SK-N-SH treated with all-trans-retinoic acid at 6 μM for 48 hours (cell line): ENCODE measurements at regions not wholly inside any gene's neighbourhood (a gene's known extent, or its start where the extent isn't known, plus 50 kb on each side); places are given as distances from the start of the nearest gene placed in this dataset.
"Not testable (repeated sequence)": the region's sequence is repeated elsewhere in the genome, so short reads cannot be mapped to it uniquely, and the experiment has no call there.

ENCODE experiments used
- ATAC-seq: fragments of 200-7000 bp; cut with Tn5 transposase; 3 replicates; pipeline ENCODE4 v1.9.1; 2020; ENCODE audit warnings: mild to moderate bottlenecking, moderate library complexity
- ARNTL ChIP-seq: fragments of 450-650 bp; formaldehyde crosslinking; IDR thresholded peaks from 2 replicates; pipeline ENCODE4 v1.5.0; 2020; ENCODE audit warnings: low read depth, mild to moderate bottlenecking, moderate library complexity, borderline replicate concordance
- BACH2 ChIP-seq: fragments of 250-450 bp; sonication (Bioruptor Pico); IDR thresholded peaks from 2 replicates; pipeline ENCODE4 v1.9.0; 2021; ENCODE audit warnings: mild to moderate bottlenecking, borderline replicate concordance
- CSDC2 ChIP-seq: fragments of 250-450 bp; sonication (Bioruptor Pico); IDR thresholded peaks from 2 replicates; pipeline ENCODE4 v1.5.0; 2020; ENCODE audit warnings: mild to moderate bottlenecking, moderate library complexity
- ESRRG ChIP-seq: fragments of 250-450 bp; sonication (Bioruptor Pico); IDR thresholded peaks from 2 replicates; pipeline ENCODE4 v1.6.1; 2021; ENCODE audit warnings: mild to moderate bottlenecking
- GLIS3 ChIP-seq: fragments of 250-450 bp; sonication (Bioruptor Pico); IDR thresholded peaks from 2 replicates; pipeline ENCODE4 v1.5.0; 2020; ENCODE audit warnings: mild to moderate bottlenecking, moderate library complexity
- ISL1 ChIP-seq: fragments of 250-450 bp; sonication (Bioruptor Pico); IDR thresholded peaks from 2 replicates; pipeline ENCODE4 v2.1.2; 2022; ENCODE audit warnings: mild to moderate bottlenecking, moderate library complexity
- OSR1 ChIP-seq: fragments of 250-450 bp; sonication (Bioruptor Pico); IDR thresholded peaks from 2 replicates; pipeline ENCODE4 v1.8.0; 2022; ENCODE audit warnings: moderate library complexity, mild to moderate bottlenecking, inconsistent platforms
- PATZ1 ChIP-seq: fragments of 250-450 bp; sonication (Bioruptor Pico); IDR thresholded peaks from 2 replicates; pipeline ENCODE4 v1.8.0; 2020; ENCODE audit warnings: mild to moderate bottlenecking, moderate library complexity, borderline replicate concordance
- POU6F1 ChIP-seq: fragments of 250-450 bp; sonication (Bioruptor Pico); IDR thresholded peaks from 2 replicates; pipeline ENCODE4 v1.8.0; 2021; ENCODE audit warnings: low read depth, mild to moderate bottlenecking, moderate library complexity, borderline replicate concordance
- PPARA ChIP-seq: fragments of 250-450 bp; sonication (Bioruptor Pico); IDR thresholded peaks from 2 replicates; pipeline ENCODE4 v1.5.0; 2020; ENCODE audit warnings: mild to moderate bottlenecking, borderline replicate concordance
- RARB ChIP-seq: fragments of 250-450 bp; sonication (Bioruptor Pico); IDR thresholded peaks from 2 replicates; pipeline ENCODE4 v1.8.0; 2021; ENCODE audit warnings: mild to moderate bottlenecking, moderate library complexity
- SNAI2 ChIP-seq: fragments of 250-450 bp; sonication (Bioruptor Pico); IDR thresholded peaks from 2 replicates; pipeline ENCODE4 v1.5.0; 2020; ENCODE audit warnings: mild to moderate bottlenecking, moderate library complexity
- TCF4 ChIP-seq: fragments of 250-450 bp; sonication (Bioruptor Pico); IDR thresholded peaks from 2 replicates; pipeline ENCODE4 v1.8.0; 2021; ENCODE audit warnings: mild to moderate bottlenecking, moderate library complexity, borderline replicate concordance
- TOX ChIP-seq: fragments of 250-450 bp; sonication (Bioruptor Pico); IDR thresholded peaks from 2 replicates; pipeline ENCODE4 v1.8.0; 2021; ENCODE audit warnings: mild to moderate bottlenecking, moderate library complexity, borderline replicate concordance
- TSHZ2 ChIP-seq: fragments of 250-450 bp; sonication (Bioruptor Pico); IDR thresholded peaks from 2 replicates; pipeline ENCODE4 v1.5.0; 2020; ENCODE audit warnings: mild to moderate bottlenecking, moderate library complexity
- ZFP30 ChIP-seq: fragments of 450-650 bp; formaldehyde crosslinking; IDR thresholded peaks from 2 replicates; pipeline ENCODE4 v1.5.0; 2022; ENCODE audit warnings: mild to moderate bottlenecking, moderate library complexity
- ZNF565 ChIP-seq: fragments of 450-650 bp; formaldehyde crosslinking; conservative IDR thresholded peaks from 2 replicates; pipeline ENCODE4 v1.5.0; 2020; ENCODE audit warnings: low read depth, mild to moderate bottlenecking, moderate library complexity
- ZNF70 ChIP-seq: fragments of 450-650 bp; formaldehyde crosslinking; IDR thresholded peaks from 2 replicates; pipeline ENCODE4 v1.5.0; 2020; ENCODE audit warnings: mild to moderate bottlenecking, moderate library complexity
- ZNF8 ChIP-seq: fragments of 450-650 bp; formaldehyde crosslinking; IDR thresholded peaks from 2 replicates; pipeline ENCODE4 v1.5.0; 2020; ENCODE audit warnings: mild to moderate bottlenecking, moderate library complexity
- TF ChIP-seq, protein P1 (sequence below): fragments of 250-450 bp; sonication (Bioruptor Pico); IDR thresholded peaks from 2 replicates; pipeline ENCODE4 v1.5.1; 2020; ENCODE audit warnings: low read depth, mild to moderate bottlenecking, moderate library complexity
- TF ChIP-seq, protein P2 (sequence below): fragments of 250-450 bp; sonication (Bioruptor Pico); IDR thresholded peaks from 2 replicates; pipeline ENCODE4 v1.5.1; 2021; ENCODE audit warnings: mild to moderate bottlenecking, moderate library complexity

- no peak for TF ChIP-seq SNAI2 (CRISPR knock-in tag)
- no peak for TF ChIP-seq RARB (CRISPR knock-in tag)
- no peak for TF ChIP-seq ZNF565 (CRISPR knock-in tag)
- TF ChIP-seq ZNF70 (CRISPR knock-in tag), result no peak
- no peak for TF ChIP-seq TSHZ2 (CRISPR knock-in tag)
- TF ChIP-seq, protein P1, sequence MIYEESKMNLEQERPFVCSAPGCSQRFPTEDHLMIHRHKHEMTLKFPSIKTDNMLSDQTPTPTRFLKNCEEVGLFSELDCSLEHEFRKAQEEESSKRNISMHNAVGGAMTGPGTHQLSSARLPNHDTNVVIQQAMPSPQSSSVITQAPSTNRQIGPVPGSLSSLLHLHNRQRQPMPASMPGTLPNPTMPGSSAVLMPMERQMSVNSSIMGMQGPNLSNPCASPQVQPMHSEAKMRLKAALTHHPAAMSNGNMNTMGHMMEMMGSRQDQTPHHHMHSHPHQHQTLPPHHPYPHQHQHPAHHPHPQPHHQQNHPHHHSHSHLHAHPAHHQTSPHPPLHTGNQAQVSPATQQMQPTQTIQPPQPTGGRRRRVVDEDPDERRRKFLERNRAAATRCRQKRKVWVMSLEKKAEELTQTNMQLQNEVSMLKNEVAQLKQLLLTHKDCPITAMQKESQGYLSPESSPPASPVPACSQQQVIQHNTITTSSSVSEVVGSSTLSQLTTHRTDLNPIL (CRISPR knock-in tag), result no peak
- no peak for TF ChIP-seq CSDC2
- TF ChIP-seq ISL1 (CRISPR knock-in tag), result no peak
- ATAC-seq, result no peak
Measured at GRCh38 chr5:92633176-92633575, 947.8 kb downstream of the NR2F1-AS1 start.

GRCh38 chr5:92631237-92631701 is 949.8 kb downstream of the NR2F1-AS1 start:
- not testable (repeated sequence) for ATAC-seq

GRCh38 chr5:92629574-92629973 is 951.4 kb downstream of the NR2F1-AS1 start:
- no peak for ATAC-seq
- TF ChIP-seq CSDC2 (no peak), PATZ1 (CRISPR knock-in tag) (no peak), ISL1 (CRISPR knock-in tag) (no peak), ZNF8 (no peak), GLIS3 (no peak), ZNF70 (CRISPR knock-in tag) (no peak), SNAI2 (CRISPR knock-in tag) (no peak)
- TF ChIP-seq, protein P1 (CRISPR knock-in tag), result no peak

GRCh38 chr5:92629000-92629399 is 952.0 kb downstream of the NR2F1-AS1 start:
- no peak for ATAC-seq
- TF ChIP-seq PPARA (no peak), BACH2 (no peak), SNAI2 (CRISPR knock-in tag) (no peak), TCF4 (no peak)

- TF ChIP-seq TOX (CRISPR knock-in tag) (no peak), BACH2 (no peak), ISL1 (CRISPR knock-in tag) (no peak), OSR1 (no peak), TSHZ2 (CRISPR knock-in tag) (no peak), ESRRG (CRISPR knock-in tag) (no peak), PPARA (no peak), ARNTL (CRISPR knock-in tag) (no peak), ZFP30 (no peak), POU6F1 (CRISPR knock-in tag) (no peak)
- TF ChIP-seq, protein P2, sequence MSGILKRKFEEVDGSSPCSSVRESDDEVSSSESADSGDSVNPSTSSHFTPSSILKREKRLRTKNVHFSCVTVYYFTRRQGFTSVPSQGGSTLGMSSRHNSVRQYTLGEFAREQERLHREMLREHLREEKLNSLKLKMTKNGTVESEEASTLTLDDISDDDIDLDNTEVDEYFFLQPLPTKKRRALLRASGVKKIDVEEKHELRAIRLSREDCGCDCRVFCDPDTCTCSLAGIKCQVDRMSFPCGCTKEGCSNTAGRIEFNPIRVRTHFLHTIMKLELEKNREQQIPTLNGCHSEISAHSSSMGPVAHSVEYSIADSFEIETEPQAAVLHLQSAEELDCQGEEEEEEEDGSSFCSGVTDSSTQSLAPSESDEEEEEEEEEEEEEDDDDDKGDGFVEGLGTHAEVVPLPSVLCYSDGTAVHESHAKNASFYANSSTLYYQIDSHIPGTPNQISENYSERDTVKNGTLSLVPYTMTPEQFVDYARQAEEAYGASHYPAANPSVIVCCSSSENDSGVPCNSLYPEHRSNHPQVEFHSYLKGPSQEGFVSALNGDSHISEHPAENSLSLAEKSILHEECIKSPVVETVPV, result no peak
- no peak for ATAC-seq
Measured at GRCh38 chr5:92627186-92627585, 953.8 kb downstream of the NR2F1-AS1 start.
